GM12892 (cell line): ENCODE measurements at regions not wholly inside any gene's neighbourhood (a gene's known extent, or its start where the extent isn't known, plus 50 kb on each side); places are given as distances from the start of the nearest gene placed in this dataset.

Experiments
- DNase-seq: peaks from one replicate; pipeline ENCODE4 v3.0.0; 2011; ENCODE audit not compliant: insufficient read length
- FAIRE-seq: peaks from 2 replicates; lab custom pipeline; 2011; peaks lifted over from hg19 to GRCh38; lab: Jason Lieb, UNC
- POLR2A ChIP-seq: IDR thresholded peaks from 2 replicates; pipeline ENCODE4 v1.6.1; 2011; ENCODE audit warnings: low read depth, low read length, control low read depth
- POLR2AphosphoS5 ChIP-seq: IDR thresholded peaks from 2 replicates; pipeline ENCODE4 v1.6.1; 2011; ENCODE audit warnings: low read depth, low read length, control low read depth
- TAF1 ChIP-seq: IDR thresholded peaks from 2 replicates; pipeline ENCODE4 v1.6.1; 2011; ENCODE audit warnings: low read depth, mild to moderate bottlenecking, control low read depth, low read length, borderline replicate concordance

GRCh38 chr11:19398273-19398672 lies 157.5 kb upstream of the E2F8 start:
- DNase-seq (no peak), FAIRE-seq (no peak)
- TF ChIP-seq POLR2AphosphoS5: no peak
- no peak for TF ChIP-seq POLR2A
- TF ChIP-seq TAF1: no peak

- TF ChIP-seq TAF1 (no peak), POLR2A (no peak), POLR2AphosphoS5 (no peak)
- no peak for DNase-seq
- no peak for FAIRE-seq
Observed at GRCh38 chr11:19395050-19395449, 154.3 kb upstream of the E2F8 start.

GRCh38 chr11:19394525-19395016 lies 153.8 kb upstream of the E2F8 start:
- FAIRE-seq (peak; percentile 95), DNase-seq (no peak)
- no peak for TF ChIP-seq TAF1
- TF ChIP-seq POLR2A: no peak
- no peak for TF ChIP-seq POLR2AphosphoS5

- DNase-seq: no peak
- TF ChIP-seq POLR2AphosphoS5: no peak
- no peak for TF ChIP-seq POLR2A
- FAIRE-seq: peak; percentile 30
Observed at GRCh38 chr11:19393941-19394340, 153.2 kb upstream of the E2F8 start.

- DNase-seq: no peak
- TF ChIP-seq POLR2A (no peak), TAF1 (no peak), POLR2AphosphoS5 (no peak)
- no peak for FAIRE-seq
Observed at GRCh38 chr11:19392847-19393518, 152.2 kb upstream of the E2F8 start.

- no peak for FAIRE-seq
Observed at GRCh38 chr11:19392321-19392720, 151.6 kb upstream of the E2F8 start.

GRCh38 chr11:19391652-19392051 lies 150.9 kb upstream of the E2F8 start:
- FAIRE-seq: no peak

More at GRCh38 chr11:19392321-19392720, 151.6 kb upstream of the E2F8 start:
- TF ChIP-seq POLR2AphosphoS5 (no peak), POLR2A (no peak), TAF1 (no peak)
- no peak for DNase-seq

GRCh38 chr11:19391026-19391425 lies 150.3 kb upstream of the E2F8 start:
- no peak for DNase-seq
- TF ChIP-seq TAF1 (no peak), POLR2AphosphoS5 (no peak), POLR2A (no peak)
- FAIRE-seq: no peak

More at GRCh38 chr11:19391652-19392051, 150.9 kb upstream of the E2F8 start:
- no peak for DNase-seq
- TF ChIP-seq POLR2A: no peak
- TF ChIP-seq POLR2AphosphoS5: no peak
- no peak for TF ChIP-seq TAF1

- TF ChIP-seq POLR2AphosphoS5 (no peak), TAF1 (no peak), POLR2A (no peak)
- FAIRE-seq (no peak), DNase-seq (no peak)
Observed at GRCh38 chr11:19389787-19390303, 149.1 kb upstream of the E2F8 start.

- FAIRE-seq: no peak
- no peak for TF ChIP-seq TAF1
- DNase-seq: no peak
Observed at GRCh38 chr11:19382131-19382611, 141.4 kb upstream of the E2F8 start.

GRCh38 chr11:19380375-19380774 lies 139.6 kb upstream of the E2F8 start:
- DNase-seq (no peak), FAIRE-seq (no peak)
- no peak for TF ChIP-seq POLR2AphosphoS5
- TF ChIP-seq TAF1: no peak

GRCh38 chr11:19379465-19379864 lies 138.7 kb upstream of the E2F8 start:
- no peak for DNase-seq
- FAIRE-seq: no peak
- no peak for TF ChIP-seq POLR2A

- DNase-seq (no peak), FAIRE-seq (no peak)
- TF ChIP-seq POLR2AphosphoS5: no peak
- no peak for TF ChIP-seq TAF1
- no peak for TF ChIP-seq POLR2A
Observed at GRCh38 chr11:19378814-19379213, 138.1 kb upstream of the E2F8 start.
